ENCODE measurements at regions not wholly inside any gene's neighbourhood (a gene's known extent, or its start where the extent isn't known, plus 50 kb on each side); places are given as distances from the start of the nearest gene placed in this dataset.

DNA sequence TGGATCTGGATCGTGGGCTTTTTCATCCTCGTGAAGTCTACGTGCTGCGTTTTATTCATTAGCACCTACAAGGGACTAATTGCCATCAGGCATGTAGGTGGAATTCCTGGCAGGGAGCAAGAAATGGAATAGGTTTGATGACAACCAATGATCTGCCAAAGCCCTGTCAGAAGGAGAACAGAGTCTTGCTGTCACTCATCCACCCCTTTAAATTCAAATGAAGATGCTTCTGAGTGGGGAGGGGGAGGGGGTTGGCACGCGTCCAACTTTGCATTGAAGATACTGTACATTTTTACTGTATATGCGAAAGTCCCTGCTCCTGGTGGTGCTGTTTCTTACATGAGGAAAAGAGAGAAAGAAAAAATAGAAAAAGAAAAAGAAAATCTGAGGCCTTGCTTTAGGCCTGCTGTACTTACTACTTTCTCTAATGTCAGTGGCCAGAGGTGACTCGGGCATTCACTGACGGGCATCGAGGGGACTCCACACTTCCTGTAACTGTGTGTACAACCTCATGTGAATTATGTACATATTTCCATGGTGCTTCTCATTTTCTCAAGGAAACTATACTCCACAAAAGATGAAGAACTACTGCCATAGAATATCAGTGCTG, 569.1 kb downstream of the INHBA start:
- H3K79me2 ChIP-seq (ENCODE audit: insufficient read depth, low read length), result no peaks in the 10 kb centered on the region
- Mint-ChIP-seq H3K4me1 (peaks cover 25 to 29% of the 10 kb centered on the region in 2 experiments), H3K36me3 (ENCODE audit: insufficient read depth in 1 of 3, low read depth in 3 of 3) (no peaks in the 10 kb centered on the region; a peak in 1 of 7 replicates), H3K4me3 (no peak overlapping the region), H3K27ac (no peak overlapping the region), H3K9me3 (no peaks in the 10 kb centered on the region; a peak in 1 of 5 replicates), H3K27me3 (ENCODE audit: low read depth) (no peaks in the 10 kb centered on the region; the same call in 1 of the 2 replicates)
- DNase-seq, result no peak
- WGBS (ENCODE audit: extremely low coverage, insufficient read length, low lambda C conversion rate), result no CpG with 5 or more reads among the region's 10 CpGs
- H3K9me3 ChIP-seq (ENCODE audit: control insufficient read depth, low read depth, low read length), result no peaks in the 10 kb centered on the region
- H3K23ac ChIP-seq (ENCODE audit: insufficient read length, low read depth, low read length), result no peak overlapping the region
- H3K27ac ChIP-seq (ENCODE audit: insufficient read length, low read depth, low read length), result no peak overlapping the region
- no peak overlapping the region for H4K91ac ChIP-seq (ENCODE audit: insufficient read length, low read depth, low read length)
- H3K79me1 ChIP-seq (ENCODE audit: insufficient read depth, low read depth, low read length, poor library complexity, severe bottlenecking), result no peaks in the 10 kb centered on the region
- H2AK5ac ChIP-seq (ENCODE audit: insufficient read length, low read length), result no peak overlapping the region
- no peaks in the 10 kb centered on the region for H3K23me2 ChIP-seq (ENCODE audit: insufficient read length, low read depth, low read length, poor library complexity, severe bottlenecking)
- TF ChIP-seq, protein P1, sequence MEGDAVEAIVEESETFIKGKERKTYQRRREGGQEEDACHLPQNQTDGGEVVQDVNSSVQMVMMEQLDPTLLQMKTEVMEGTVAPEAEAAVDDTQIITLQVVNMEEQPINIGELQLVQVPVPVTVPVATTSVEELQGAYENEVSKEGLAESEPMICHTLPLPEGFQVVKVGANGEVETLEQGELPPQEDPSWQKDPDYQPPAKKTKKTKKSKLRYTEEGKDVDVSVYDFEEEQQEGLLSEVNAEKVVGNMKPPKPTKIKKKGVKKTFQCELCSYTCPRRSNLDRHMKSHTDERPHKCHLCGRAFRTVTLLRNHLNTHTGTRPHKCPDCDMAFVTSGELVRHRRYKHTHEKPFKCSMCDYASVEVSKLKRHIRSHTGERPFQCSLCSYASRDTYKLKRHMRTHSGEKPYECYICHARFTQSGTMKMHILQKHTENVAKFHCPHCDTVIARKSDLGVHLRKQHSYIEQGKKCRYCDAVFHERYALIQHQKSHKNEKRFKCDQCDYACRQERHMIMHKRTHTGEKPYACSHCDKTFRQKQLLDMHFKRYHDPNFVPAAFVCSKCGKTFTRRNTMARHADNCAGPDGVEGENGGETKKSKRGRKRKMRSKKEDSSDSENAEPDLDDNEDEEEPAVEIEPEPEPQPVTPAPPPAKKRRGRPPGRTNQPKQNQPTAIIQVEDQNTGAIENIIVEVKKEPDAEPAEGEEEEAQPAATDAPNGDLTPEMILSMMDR (conservative IDR thresholded peaks at IDR 0.05), result no peak
- no peak overlapping the region for H2BK5ac ChIP-seq (ENCODE audit: insufficient read length, low read length)
- no peak overlapping the region for H4K8ac ChIP-seq (replicated peaks; ENCODE audit: insufficient read length, low read depth, low read length)
- no peak overlapping the region for H4K5ac ChIP-seq (ENCODE audit: insufficient read length, low read depth, low read length)
- H3K18ac ChIP-seq (ENCODE audit: insufficient read length, low read depth, low read length), result no peak overlapping the region
- H2AFZ ChIP-seq (ENCODE audit: low read length), result no peak overlapping the region
- H3K4me2 ChIP-seq (ENCODE audit: insufficient read depth, insufficient read length, low read length), result no peak overlapping the region
- no peak overlapping the region for H2BK12ac ChIP-seq (ENCODE audit: insufficient read length, low read depth, low read length)
- H2BK20ac ChIP-seq (ENCODE audit: low read depth, low read length, poor library complexity, severe bottlenecking), result no peak overlapping the region
- no peak overlapping the region for H3K9ac ChIP-seq (ENCODE audit: extremely low read depth, insufficient read length, low read length)
- no peak overlapping the region for H3K14ac ChIP-seq (ENCODE audit: insufficient read depth, low read length)
- no peak overlapping the region for H2BK15ac ChIP-seq (ENCODE audit: low read depth, low read length)
- H3K4ac ChIP-seq (ENCODE audit: low read depth, low read length), result no peak overlapping the region
- H3K4me1 ChIP-seq (ENCODE audit: insufficient read depth, low read length), result no peaks in the 10 kb centered on the region; the same call in 1 of the 2 replicates
- H3K56ac ChIP-seq (ENCODE audit: insufficient read length, low read depth, low read length), result no peak overlapping the region
- H4K20me1 ChIP-seq (ENCODE audit: control insufficient read depth, insufficient read depth, insufficient read length), result no peaks in the 10 kb centered on the region
- H2BK120ac ChIP-seq (ENCODE audit: low read depth, low read length, poor library complexity, severe bottlenecking), result no peak overlapping the region
- no peak overlapping the region for H3T11ph ChIP-seq (ENCODE audit: low read length)
- H3K27me3 ChIP-seq (ENCODE audit: insufficient read depth, low read length), result no peaks in the 10 kb centered on the region

Data from H9 (cell line).